ENCODE measurements at regions not wholly inside any gene's neighbourhood (a gene's known extent, or its start where the extent isn't known, plus 50 kb on each side); places are given as distances from the start of the nearest gene placed in this dataset.

- DNase-seq (ENCODE audit: low read depth, low spot score) = no peak
- no peak overlapping the region for H3K4me3 ChIP-seq (ENCODE audit: low read length)
Measured at GRCh38 chr7:110186334-110186733, 904.6 kb upstream of the LRRN3 start.

- no peak overlapping the region for H3K4me3 ChIP-seq (ENCODE audit: low read length)
- no peak for DNase-seq (ENCODE audit: low read depth, low spot score)
Measured at GRCh38 chr7:110187877-110188554, 902.9 kb upstream of the LRRN3 start.

GRCh38 chr7:110204527-110204926 is 886.4 kb upstream of the LRRN3 start:
- no peak overlapping the region for H3K4me3 ChIP-seq (ENCODE audit: low read length)
- no peak for DNase-seq (ENCODE audit: low read depth, low spot score)

GRCh38 chr7:110205899-110206298 is 885.0 kb upstream of the LRRN3 start:
- no peak overlapping the region for H3K4me3 ChIP-seq (ENCODE audit: low read length)
- no peak for DNase-seq (ENCODE audit: low read depth, low spot score)

GRCh38 chr7:110209884-110210283 is 881.0 kb upstream of the LRRN3 start:
- H3K4me3 ChIP-seq (ENCODE audit: low read length) = no peak overlapping the region

GRCh38 chr7:110210941-110211608 is 879.9 kb upstream of the LRRN3 start:
- DNase-seq (ENCODE audit: low read depth, low spot score) = no peak
- no peak overlapping the region for H3K4me3 ChIP-seq (ENCODE audit: low read length)

More at GRCh38 chr7:110209884-110210283, 881.0 kb upstream of the LRRN3 start:
- no peak for DNase-seq (ENCODE audit: low read depth, low spot score)

- no peak overlapping the region for H3K4me3 ChIP-seq (ENCODE audit: low read length)
- DNase-seq (ENCODE audit: low read depth, low spot score) = no peak
Measured at GRCh38 chr7:110224643-110225042, 866.3 kb upstream of the LRRN3 start.

GRCh38 chr7:110246118-110246517 is 844.8 kb upstream of the LRRN3 start:
- no peak for DNase-seq (ENCODE audit: low read depth, low spot score)
- no peak overlapping the region for H3K4me3 ChIP-seq (ENCODE audit: low read length)

- DNase-seq (ENCODE audit: low read depth, low spot score) = no peak
- H3K4me3 ChIP-seq (ENCODE audit: low read length) = no peak overlapping the region
Measured at GRCh38 chr7:110253093-110253492, 837.8 kb upstream of the LRRN3 start.

- no peak overlapping the region for H3K4me3 ChIP-seq (ENCODE audit: low read length)
- DNase-seq (ENCODE audit: low read depth, low spot score) = no peak
Measured at GRCh38 chr7:110257673-110258072, 833.3 kb upstream of the LRRN3 start.

- no peak for DNase-seq (ENCODE audit: low read depth, low spot score)
Measured at GRCh38 chr7:110262251-110262650, 828.7 kb upstream of the LRRN3 start.

GRCh38 chr7:110264288-110264687 is 826.6 kb upstream of the LRRN3 start:
- H3K4me3 ChIP-seq (ENCODE audit: low read length) = no peak overlapping the region
- no peak for DNase-seq (ENCODE audit: low read depth, low spot score)

More at GRCh38 chr7:110262251-110262650, 828.7 kb upstream of the LRRN3 start:
- H3K4me3 ChIP-seq (ENCODE audit: low read length) = no peak overlapping the region

- no peak overlapping the region for H3K4me3 ChIP-seq (ENCODE audit: low read length)
- no peak for DNase-seq (ENCODE audit: low read depth, low spot score)
Measured at GRCh38 chr7:110281362-110281761, 809.6 kb upstream of the LRRN3 start.

- no peak overlapping the region for H3K4me3 ChIP-seq (ENCODE audit: low read length)
- DNase-seq (ENCODE audit: low read depth, low spot score) = no peak
Measured at GRCh38 chr7:110283056-110283455, 807.9 kb upstream of the LRRN3 start.

GRCh38 chr7:110291430-110291829 is 799.5 kb upstream of the LRRN3 start:
- H3K4me3 ChIP-seq (ENCODE audit: low read length) = no peak overlapping the region
- DNase-seq (ENCODE audit: low read depth, low spot score) = no peak

GRCh38 chr7:110296321-110296720 is 794.6 kb upstream of the LRRN3 start:
- DNase-seq (ENCODE audit: low read depth, low spot score) = no peak
- H3K4me3 ChIP-seq (ENCODE audit: low read length) = no peak overlapping the region

- no peak for DNase-seq (ENCODE audit: low read depth, low spot score)
- no peak overlapping the region for H3K4me3 ChIP-seq (ENCODE audit: low read length)
Measured at GRCh38 chr7:110307776-110308175, 783.2 kb upstream of the LRRN3 start.

- no peak overlapping the region for H3K4me3 ChIP-seq (ENCODE audit: low read length)
Measured at GRCh38 chr7:110308791-110309190, 782.1 kb upstream of the LRRN3 start.

GRCh38 chr7:110309941-110310340 is 781.0 kb upstream of the LRRN3 start:
- DNase-seq (ENCODE audit: low read depth, low spot score) = no peak
- no peak overlapping the region for H3K4me3 ChIP-seq (ENCODE audit: low read length)

More at GRCh38 chr7:110308791-110309190, 782.1 kb upstream of the LRRN3 start:
- no peak for DNase-seq (ENCODE audit: low read depth, low spot score)

- DNase-seq (ENCODE audit: low read depth, low spot score) = no peak
- no peak overlapping the region for H3K4me3 ChIP-seq (ENCODE audit: low read length)
Measured at GRCh38 chr7:110311556-110311955, 779.4 kb upstream of the LRRN3 start.

Data from Jurkat, Clone E6-1 (cell line).